SKM-1 treated with dmso at 0.1 percent for 144 hours (cell line): ENCODE measurements at regions not wholly inside any gene's neighbourhood (a gene's known extent, or its start where the extent isn't known, plus 50 kb on each side); places are given as distances from the start of the nearest gene placed in this dataset.

Experiments
- DNase-seq: peaks from one replicate; lab custom pipeline; 2025; ENCODE audit not compliant: unreplicated experiment; lab: John Stamatoyannopoulos, UW

DNA sequence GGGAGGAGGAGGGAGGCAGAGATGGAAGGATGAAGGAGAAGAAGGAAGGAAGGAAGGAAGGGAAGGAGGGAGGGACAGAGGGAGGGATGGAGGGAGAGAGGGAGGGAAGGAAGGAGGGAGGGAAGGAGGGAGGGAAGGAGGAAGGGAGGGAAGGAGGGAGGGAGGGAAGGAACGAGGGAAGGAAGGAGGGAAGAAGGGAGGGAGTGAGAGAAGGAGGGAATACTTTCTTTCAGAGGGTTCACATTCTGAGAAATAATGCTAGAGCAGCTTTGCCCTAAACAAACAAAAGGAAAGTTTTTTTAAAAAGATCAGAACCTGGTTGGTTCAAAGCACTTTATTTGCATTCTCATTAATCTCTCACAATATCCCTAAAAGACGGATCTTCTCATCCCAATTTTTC is 96.1 kb upstream of the NXT1 start:
- DNase-seq: no peak

- no peak for DNase-seq
Observed at GRCh38 chr20:23254034-23254433, 96.6 kb upstream of the NXT1 start.

DNA sequence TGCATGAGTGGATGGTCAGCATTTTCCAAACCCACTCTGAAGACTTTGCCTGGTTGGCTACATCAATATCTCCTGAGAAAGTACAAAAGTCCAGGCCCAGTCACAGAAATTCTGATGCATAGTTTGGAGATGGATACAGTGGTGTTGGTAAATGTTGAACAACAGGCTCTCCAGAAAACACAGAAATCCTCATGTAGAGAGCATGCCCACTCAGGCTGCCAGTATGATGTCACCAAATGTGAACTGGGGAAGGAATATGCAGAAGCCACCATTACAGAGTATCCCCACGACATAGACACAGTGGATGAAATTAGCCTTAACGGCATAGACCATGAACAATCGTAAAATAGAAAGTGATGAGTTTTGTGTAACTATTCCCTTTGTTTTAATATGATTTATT is 97.1 kb upstream of the NXT1 start:
- DNase-seq: no peak

DNA sequence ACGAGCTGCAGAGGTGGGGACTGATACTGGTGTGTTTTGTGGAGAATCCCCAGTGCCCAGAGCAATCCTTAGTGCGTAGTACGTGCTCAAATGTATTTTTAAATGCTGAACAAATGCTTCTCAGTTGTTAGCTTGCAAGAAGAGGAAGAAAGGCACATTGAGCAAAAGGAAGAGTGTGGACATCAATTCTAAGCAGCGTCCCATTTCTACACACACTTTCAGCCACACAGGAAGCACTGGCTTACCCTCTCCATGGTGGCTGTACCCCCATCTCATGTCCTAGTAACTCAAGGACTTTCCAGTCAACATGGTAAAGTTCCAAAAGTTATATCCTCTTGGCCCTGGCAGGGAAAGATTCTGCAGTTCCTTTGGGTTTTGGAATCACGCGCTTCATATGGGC is 98.8 kb upstream of the NXT1 start:
- DNase-seq: peak; percentile 30

DNA sequence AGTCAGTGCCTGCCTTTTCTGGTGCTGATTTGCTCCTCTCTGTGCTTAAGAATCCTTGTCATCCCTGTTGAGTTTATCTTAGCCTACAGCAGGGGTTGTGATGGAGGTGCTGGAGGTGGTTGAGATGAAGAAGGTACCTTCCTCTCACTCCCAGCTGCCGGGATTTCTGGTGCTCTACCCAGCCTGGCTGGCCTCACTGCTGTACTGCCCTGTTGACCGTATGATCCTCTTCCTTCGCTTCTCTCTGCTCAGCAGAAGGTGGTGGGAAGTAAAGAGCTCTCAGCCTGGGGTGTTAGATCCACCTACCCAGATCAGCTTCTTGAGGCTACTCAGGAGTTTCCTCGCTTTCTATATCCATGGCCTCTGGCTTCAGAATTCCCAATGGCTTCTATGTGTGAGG is 101.0 kb upstream of the NXT1 start:
- no peak for DNase-seq

DNA sequence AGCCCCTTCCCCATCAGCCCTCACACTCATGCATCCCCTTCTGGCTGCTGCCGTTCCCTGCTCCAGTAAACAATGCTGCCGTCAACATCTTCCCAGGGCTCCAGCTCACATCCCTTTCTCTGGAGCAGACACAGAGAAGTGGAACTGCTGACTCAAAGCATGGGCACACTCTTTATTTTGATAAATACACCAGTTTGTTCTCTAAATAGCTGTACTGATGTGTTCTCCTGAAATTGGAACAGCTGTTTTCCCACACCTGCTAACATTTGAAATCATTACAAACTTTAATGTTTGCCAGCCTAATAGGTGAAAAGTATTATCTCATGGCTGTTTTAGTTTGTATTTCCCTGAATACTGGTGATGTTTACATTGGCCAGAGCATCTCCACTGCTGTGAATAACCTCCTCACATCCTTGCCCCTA is 102.1 kb upstream of the NXT1 start:
- DNase-seq: no peak

GRCh38 chr20:23246717-23247664 is 103.6 kb upstream of the NXT1 start:
- no peak for DNase-seq

DNA sequence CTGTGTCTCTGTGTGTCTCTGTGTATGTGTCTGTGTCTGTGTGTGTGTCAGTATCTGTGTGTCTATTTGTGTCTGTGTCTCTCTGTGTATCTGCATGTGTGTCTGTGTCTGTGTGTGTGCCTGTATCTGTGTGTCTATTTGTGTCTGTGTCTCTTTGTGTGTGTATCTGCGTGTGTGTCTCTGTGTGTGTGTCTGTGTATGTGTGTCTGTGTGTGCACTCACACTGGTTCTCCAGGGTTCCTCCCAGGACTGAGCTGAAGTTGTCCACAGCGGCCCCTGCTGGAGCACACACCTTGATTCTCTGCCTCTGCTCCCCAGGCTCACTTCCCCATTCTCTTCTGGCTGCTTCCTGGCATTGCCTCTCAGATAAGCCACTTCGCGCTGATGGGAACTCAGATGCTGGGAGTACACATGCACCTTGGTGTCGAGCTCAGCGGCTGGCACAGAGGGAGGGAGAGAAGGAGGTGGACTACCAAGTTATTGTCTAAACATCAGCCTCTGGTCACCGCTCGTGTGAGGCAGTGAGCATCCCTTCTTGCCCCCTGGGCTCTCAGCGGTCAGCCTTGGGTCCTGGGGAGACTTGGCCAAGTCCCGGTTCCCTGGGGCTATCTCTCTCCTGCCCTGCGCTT is 104.9 kb upstream of the NXT1 start:
- peak; percentile 89 for DNase-seq

- no peak for DNase-seq
Observed at GRCh38 chr20:23244916-23245552, 105.6 kb upstream of the NXT1 start.

GRCh38 chr20:23244156-23244915 is 106.3 kb upstream of the NXT1 start:
- no peak for DNase-seq

GRCh38 chr20:23243791-23244155 is 106.8 kb upstream of the NXT1 start:
- DNase-seq: no peak

- no peak for DNase-seq
Observed at GRCh38 chr20:23242556-23243180, 107.9 kb upstream of the NXT1 start.

GRCh38 chr20:23242104-23242503 is 108.5 kb upstream of the NXT1 start:
- no peak for DNase-seq

DNA sequence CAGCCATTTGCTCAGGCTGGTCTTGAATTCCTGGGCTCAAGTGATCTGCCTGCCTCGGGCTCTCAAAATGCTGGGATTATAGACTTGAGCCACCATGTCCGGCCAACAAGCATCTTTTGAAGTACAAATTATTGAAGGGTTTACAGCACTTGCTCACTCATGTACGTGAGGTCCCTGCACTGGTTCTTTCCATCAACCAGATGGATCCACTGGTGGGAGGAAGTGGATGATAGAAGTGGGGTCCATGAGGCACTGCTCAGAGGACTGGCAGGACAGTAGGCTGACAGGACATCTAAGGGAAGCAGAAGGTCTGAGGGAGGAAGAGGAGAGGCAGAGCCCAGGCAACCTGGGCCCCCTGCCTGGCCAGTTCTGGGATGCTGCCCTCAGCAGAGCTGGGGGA is 109.2 kb upstream of the NXT1 start:
- DNase-seq: no peak

- no peak for DNase-seq
Observed at GRCh38 chr20:23240519-23240918, 110.1 kb upstream of the NXT1 start.

DNA sequence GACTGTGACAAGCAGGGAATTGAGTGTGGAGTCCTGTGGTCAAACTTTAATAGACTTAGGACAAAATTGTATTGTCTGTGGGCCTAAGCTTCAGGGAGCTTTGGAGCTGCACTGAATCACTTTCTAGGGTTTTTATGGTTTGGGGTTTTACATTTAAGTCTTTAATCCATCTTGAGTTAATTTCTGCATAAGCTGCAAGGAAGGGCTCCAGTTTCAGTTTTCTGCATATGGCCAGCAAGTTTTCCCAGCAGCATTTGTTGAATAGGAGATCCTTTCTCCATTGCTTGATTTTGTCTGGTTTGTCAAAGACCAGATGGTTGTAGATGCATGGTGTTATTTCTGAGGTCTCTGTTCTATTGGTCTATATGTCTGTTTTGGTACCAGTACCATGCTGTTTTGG is 113.4 kb upstream of the NXT1 start:
- DNase-seq: no peak

GRCh38 chr20:23235173-23236027 is 115.2 kb upstream of the NXT1 start:
- peak; percentile 74 for DNase-seq

GRCh38 chr20:23234311-23235078 is 116.1 kb upstream of the NXT1 start:
- DNase-seq: no peak

- no peak for DNase-seq
Observed at GRCh38 chr20:23233341-23233740, 117.2 kb upstream of the NXT1 start.
